IMR-90 (cell line): ENCODE measurements at regions not wholly inside any gene's neighbourhood (a gene's known extent, or its start where the extent isn't known, plus 50 kb on each side); places are given as distances from the start of the nearest gene placed in this dataset.

Experiments
- ATAC-seq: fragments of 200-7000 bp; cut with Tn5 transposase; 2 replicates; pipeline ENCODE4 v1.9.1; 2020; ENCODE audit warnings: low read depth, mild to moderate bottlenecking, moderate library complexity
- BruUV-seq: library from RNA; stranded (reverse); fragments of 400-500 nt; replicated peaks from 2 replicates; lab custom pipeline; 2021; lab: Mats Ljungman, UMichigan
- CTCF ChIA-PET: fragments of 300-600 bp; formaldehyde crosslinking; extraction: SDS; loops from one replicate; lab custom pipeline; 2021; ENCODE audit warnings: antibody characterized with exemption; lab: Yijun Ruan, JAX
- POLR2A ChIA-PET: fragments of 300-600 bp; sonication (Branson Sonifier 250); formaldehyde crosslinking; loops from one replicate; lab custom pipeline; 2022; ENCODE audit warnings: antibody characterized with exemption; ENCODE audit not compliant: unreplicated experiment; lab: Charles Lee
- DNase-seq: peaks from one replicate; pipeline ENCODE4 v3.0.0; 2013
- H2AFZ ChIP-seq: replicated peaks from 2 replicates; pipeline ENCODE3; 2013; ENCODE audit warnings: low read length, mild to moderate bottlenecking; ENCODE audit not compliant: poor library complexity
- H2AK5ac ChIP-seq: 2 replicates; pipeline ENCODE4 v1.6.1; 2013; ENCODE audit warnings: low read depth, low read length, inconsistent platforms
- H2AK9ac ChIP-seq: replicated peaks from 2 replicates; pipeline ENCODE3; 2013; ENCODE audit warnings: mild to moderate bottlenecking, low read depth, low read length, moderate library complexity; ENCODE audit not compliant: poor library complexity
- H2BK120ac ChIP-seq: 2 replicates; pipeline ENCODE4 v1.6.1; 2013; ENCODE audit warnings: low read depth, low read length, inconsistent platforms
- H2BK15ac ChIP-seq: 3 replicates; pipeline ENCODE4 v1.6.1; 2013; ENCODE audit warnings: low read depth, low read length, inconsistent platforms
- H2BK20ac ChIP-seq: 2 replicates; pipeline ENCODE4 v1.6.1; 2013; ENCODE audit warnings: low read depth, mild to moderate bottlenecking, inconsistent platforms, low read length, moderate library complexity
- H2BK5ac ChIP-seq: 2 replicates; pipeline ENCODE4 v1.6.1; 2013; ENCODE audit warnings: mild to moderate bottlenecking, low read depth, low read length, inconsistent platforms; ENCODE audit not compliant: poor library complexity, severe bottlenecking
- H3K14ac ChIP-seq: replicated peaks from 2 replicates; pipeline ENCODE4 v1.6.1; 2013; ENCODE audit warnings: low read depth, low read length, inconsistent platforms
- H3K18ac ChIP-seq: 2 replicates; pipeline ENCODE4 v1.6.1; 2013; ENCODE audit warnings: low read depth, low read length, control low read depth
- H3K23ac ChIP-seq: 2 replicates; pipeline ENCODE4 v1.6.1; 2013; ENCODE audit warnings: low read depth, low read length, inconsistent platforms
- H3K27ac ChIP-seq: 2 replicates; pipeline ENCODE4 v1.5.1; 2013; ENCODE audit warnings: mild to moderate bottlenecking, control low read depth, low read length; ENCODE audit not compliant: insufficient read depth
- H3K27me3 ChIP-seq: 2 replicates; pipeline ENCODE4 v1.6.1; 2013; ENCODE audit warnings: low read length; ENCODE audit not compliant: control insufficient read depth, insufficient read depth
- H3K36me3 ChIP-seq: 2 replicates; pipeline ENCODE4 v1.6.1; 2013; ENCODE audit warnings: low read length, mixed read lengths; ENCODE audit not compliant: control insufficient read depth, insufficient read depth
- H3K4ac ChIP-seq: 2 replicates; pipeline ENCODE4 v1.6.1; 2013; ENCODE audit warnings: low read depth, low read length, inconsistent platforms
- H3K4me1 ChIP-seq: 2 replicates; pipeline ENCODE4 v1.6.1; 2013; ENCODE audit warnings: low read length, mixed read lengths; ENCODE audit not compliant: control insufficient read depth, insufficient read depth
- H3K4me2 ChIP-seq: 2 replicates; pipeline ENCODE4 v1.6.1; 2013; ENCODE audit warnings: low read depth, mild to moderate bottlenecking, control low read depth, low read length, moderate library complexity
- H3K4me3 ChIP-seq: 2 replicates; pipeline ENCODE4 v1.5.1; 2013; ENCODE audit warnings: low read depth, mild to moderate bottlenecking, control low read depth, low read length, moderate library complexity; ENCODE audit not compliant: insufficient read depth
- H3K56ac ChIP-seq: 2 replicates; pipeline ENCODE4 v1.6.1; 2013; ENCODE audit warnings: low read length, inconsistent platforms; ENCODE audit not compliant: insufficient read depth; ENCODE audit errors: extremely low read depth
- H3K79me1 ChIP-seq, 2 experiments: 2 replicates each; pipeline ENCODE4 v1.6.1; 2013; ENCODE audit warnings: low read length in 2 of 2, inconsistent platforms in 1 of 2, low read depth in 1 of 2
- H3K9ac ChIP-seq: 2 replicates; pipeline ENCODE4 v1.6.1; 2013; ENCODE audit warnings: low read depth, low read length, control low read depth
- H3K9me1 ChIP-seq: 2 replicates; pipeline ENCODE4 v1.6.1; 2013; ENCODE audit warnings: low read length, inconsistent platforms; ENCODE audit not compliant: insufficient read depth
- H3K9me3 ChIP-seq: 2 replicates; pipeline ENCODE4 v1.6.1; 2013; ENCODE audit warnings: low read length; ENCODE audit not compliant: control insufficient read depth, insufficient read depth
- H4K20me1 ChIP-seq: 2 replicates; pipeline ENCODE4 v1.6.1; 2013; ENCODE audit warnings: low read length, inconsistent platforms; ENCODE audit not compliant: insufficient read depth
- H4K5ac ChIP-seq: 2 replicates; pipeline ENCODE4 v1.6.1; 2013; ENCODE audit warnings: mild to moderate bottlenecking, low read depth, low read length, control low read depth
- H4K8ac ChIP-seq, 2 experiments: 2 replicates each; pipeline ENCODE4 v1.6.1; 2013; ENCODE audit warnings: low read depth in 2 of 2, low read length in 2 of 2, control low read depth in 1 of 2, inconsistent platforms in 1 of 2
- H4K91ac ChIP-seq: 2 replicates; pipeline ENCODE4 v1.6.1; 2013; ENCODE audit warnings: low read depth, low read length, inconsistent platforms; ENCODE audit not compliant: insufficient read depth
- BHLHE40 ChIP-seq: fragments of 150-350 bp; IDR thresholded peaks from 2 replicates; pipeline ENCODE4 v1.6.1; 2016; ENCODE audit warnings: mild to moderate bottlenecking, low read depth, low read length
- CEBPB ChIP-seq: IDR thresholded peaks from 2 replicates; pipeline ENCODE4 v1.6.1; 2012; ENCODE audit warnings: low read depth, low read length, improper control_type of control experiment
- CHD1 ChIP-seq: IDR thresholded peaks from 2 replicates; pipeline ENCODE4 v1.6.1; 2012; ENCODE audit warnings: low read depth, low read length, improper control_type of control experiment
- FOS ChIP-seq: fragments of 150-350 bp; IDR thresholded peaks from 2 replicates; pipeline ENCODE4 v1.6.1; 2016; ENCODE audit warnings: low read depth, low read length
- MAFK ChIP-seq: IDR thresholded peaks from 2 replicates; pipeline ENCODE4 v1.6.1; 2012; ENCODE audit warnings: low read depth, low read length, improper control_type of control experiment
- MAZ ChIP-seq: IDR thresholded peaks from 2 replicates; pipeline ENCODE4 v1.6.1; 2012; ENCODE audit warnings: low read depth, mild to moderate bottlenecking, low read length, improper control_type of control experiment, moderate library complexity, borderline replicate concordance
- MXI1 ChIP-seq: IDR thresholded peaks from 2 replicates; pipeline ENCODE4 v1.6.1; 2012; ENCODE audit warnings: low read depth, mild to moderate bottlenecking, low read length, moderate library complexity, borderline replicate concordance
- NFE2L2 ChIP-seq: fragments of 150-350 bp; IDR thresholded peaks from 2 replicates; pipeline ENCODE4 v1.6.1; 2016; ENCODE audit warnings: low read depth, mild to moderate bottlenecking, low read length
- POLR2A ChIP-seq: IDR thresholded peaks from 2 replicates; pipeline ENCODE4 v1.6.1; 2012; ENCODE audit warnings: mild to moderate bottlenecking, low read depth, low read length
- RAD21 ChIP-seq: IDR thresholded peaks from 2 replicates; pipeline ENCODE4 v1.6.1; 2012; ENCODE audit warnings: low read length, improper control_type of control experiment
- RCOR1 ChIP-seq: IDR thresholded peaks from 2 replicates; pipeline ENCODE4 v1.6.1; 2012; ENCODE audit warnings: mild to moderate bottlenecking, low read length, improper control_type of control experiment; ENCODE audit not compliant: insufficient replicate concordance
- RFX5 ChIP-seq: IDR thresholded peaks from 2 replicates; pipeline ENCODE4 v1.8.0; 2012; ENCODE audit warnings: low read depth, mild to moderate bottlenecking, low read length, moderate library complexity
- SMC3 ChIP-seq: fragments of 150-350 bp; IDR thresholded peaks from 2 replicates; pipeline ENCODE4 v1.6.1; 2016; ENCODE audit warnings: low read depth, mild to moderate bottlenecking, antibody characterized with exemption, low read length, moderate library complexity
- dilution Hi-C: fragments of 300-500 bp; cut with HindIII; formaldehyde crosslinking; loops from one replicate; pipeline ENCODE4 v1.14.3; 2018; ENCODE audit warnings: low sequenced_read_pairs; ENCODE audit not compliant: unreplicated experiment
- in situ Hi-C: fragments of 300-500 bp; cut with MboI; formaldehyde crosslinking; loops from 3 replicates; pipeline ENCODE4 v1.14.3; 2019; ENCODE audit warnings: low sequenced_read_pairs, inconsistent platforms, mixed read lengths
- intact Hi-C: fragments of 100-400 bp; cut with micrococcal nuclease; formaldehyde crosslinking; loops from 2 replicates; pipeline ENCODE4 v1.10.0; 2022
- TF ChIP-seq, protein P1 (sequence below): fragments of 150-350 bp; IDR thresholded peaks from 2 replicates; pipeline ENCODE4 v1.6.1; 2017; ENCODE audit warnings: mild to moderate bottlenecking, antibody characterized with exemption, low read length, low read depth
- TF ChIP-seq, protein P2 (sequence below): fragments of 150-350 bp; IDR thresholded peaks from 2 replicates; pipeline ENCODE4 v1.6.1; 2016; ENCODE audit warnings: low read depth, mild to moderate bottlenecking, low read length, moderate library complexity, borderline replicate concordance
- TF ChIP-seq, protein P3 (sequence below): conservative IDR thresholded peaks from 2 replicates; pipeline ENCODE4 v1.5.1; 2012; ENCODE audit warnings: mild to moderate bottlenecking, low read depth, low read length, improper control_type of control experiment

DNA sequence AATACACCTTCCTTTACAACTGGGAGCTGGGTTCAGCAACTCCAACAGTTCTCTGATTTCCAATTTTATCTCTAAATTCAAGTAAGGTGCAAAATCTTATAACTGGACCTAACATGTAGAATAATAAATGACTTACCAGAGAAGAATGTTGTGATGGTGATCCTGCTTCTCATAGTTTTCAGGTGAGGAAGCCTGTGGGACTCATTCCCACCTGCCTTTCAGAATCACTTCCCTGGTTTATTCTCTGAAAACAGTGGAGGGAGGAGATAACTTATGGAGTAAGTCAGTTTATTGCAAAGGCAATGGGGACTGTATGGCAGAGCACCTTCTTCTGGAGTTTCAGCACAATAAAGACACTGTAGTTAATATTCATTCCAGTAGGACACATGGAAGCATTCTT is 1188.2 kb upstream of the FAM98A start:
- Histone ChIP-seq H3K79me1 (no peaks in the 10 kb centered on the region), H3K4me3 (no peak overlapping the region), H2AK9ac (no peak overlapping the region), H2AFZ (no peak overlapping the region), H4K20me1 (no peaks in the 10 kb centered on the region), H3K23ac (no peak overlapping the region), H4K5ac (no peak overlapping the region), H3K27me3 (no peaks in the 10 kb centered on the region), H3K36me3 (no peaks in the 10 kb centered on the region), H4K91ac (no peak overlapping the region), H2BK120ac (no peak overlapping the region), H3K4me1 (no peaks in the 10 kb centered on the region), H2AK5ac (no peak overlapping the region), H3K56ac (no peak overlapping the region), H3K18ac (no peak overlapping the region), H2BK20ac (no peak overlapping the region), H3K14ac (no peak overlapping the region), H3K9ac (no peak overlapping the region), H3K9me1 (no peaks in the 10 kb centered on the region), H2BK15ac (no peak overlapping the region), H3K4ac (no peak overlapping the region), H2BK5ac (no peak overlapping the region), H4K8ac (no peak overlapping the region), H3K27ac (no peak overlapping the region), H3K9me3 (no peaks in the 10 kb centered on the region), H3K4me2 (no peak overlapping the region)
- BruUV-seq = no TSS peak
- ChIA-PET CTCF (no interaction called here), POLR2A (no interaction called here)
- dilution Hi-C loops = no loop called here
- ATAC-seq = no peak
- TF ChIP-seq NFE2L2 (no peak), MAFK (no peak), RAD21 (no peak), RFX5 (no peak), POLR2A (no peak), FOS (no peak), MXI1 (no peak), CEBPB (no peak), CHD1 (no peak), MAZ (no peak), RCOR1 (no peak), BHLHE40 (no peak), SMC3 (no peak)
- TF ChIP-seq, protein P1, sequence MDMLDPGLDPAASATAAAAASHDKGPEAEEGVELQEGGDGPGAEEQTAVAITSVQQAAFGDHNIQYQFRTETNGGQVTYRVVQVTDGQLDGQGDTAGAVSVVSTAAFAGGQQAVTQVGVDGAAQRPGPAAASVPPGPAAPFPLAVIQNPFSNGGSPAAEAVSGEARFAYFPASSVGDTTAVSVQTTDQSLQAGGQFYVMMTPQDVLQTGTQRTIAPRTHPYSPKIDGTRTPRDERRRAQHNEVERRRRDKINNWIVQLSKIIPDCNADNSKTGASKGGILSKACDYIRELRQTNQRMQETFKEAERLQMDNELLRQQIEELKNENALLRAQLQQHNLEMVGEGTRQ = no peak
- TF ChIP-seq, protein P2, sequence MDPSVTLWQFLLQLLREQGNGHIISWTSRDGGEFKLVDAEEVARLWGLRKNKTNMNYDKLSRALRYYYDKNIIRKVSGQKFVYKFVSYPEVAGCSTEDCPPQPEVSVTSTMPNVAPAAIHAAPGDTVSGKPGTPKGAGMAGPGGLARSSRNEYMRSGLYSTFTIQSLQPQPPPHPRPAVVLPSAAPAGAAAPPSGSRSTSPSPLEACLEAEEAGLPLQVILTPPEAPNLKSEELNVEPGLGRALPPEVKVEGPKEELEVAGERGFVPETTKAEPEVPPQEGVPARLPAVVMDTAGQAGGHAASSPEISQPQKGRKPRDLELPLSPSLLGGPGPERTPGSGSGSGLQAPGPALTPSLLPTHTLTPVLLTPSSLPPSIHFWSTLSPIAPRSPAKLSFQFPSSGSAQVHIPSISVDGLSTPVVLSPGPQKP = no peak
- TF ChIP-seq, protein P3, sequence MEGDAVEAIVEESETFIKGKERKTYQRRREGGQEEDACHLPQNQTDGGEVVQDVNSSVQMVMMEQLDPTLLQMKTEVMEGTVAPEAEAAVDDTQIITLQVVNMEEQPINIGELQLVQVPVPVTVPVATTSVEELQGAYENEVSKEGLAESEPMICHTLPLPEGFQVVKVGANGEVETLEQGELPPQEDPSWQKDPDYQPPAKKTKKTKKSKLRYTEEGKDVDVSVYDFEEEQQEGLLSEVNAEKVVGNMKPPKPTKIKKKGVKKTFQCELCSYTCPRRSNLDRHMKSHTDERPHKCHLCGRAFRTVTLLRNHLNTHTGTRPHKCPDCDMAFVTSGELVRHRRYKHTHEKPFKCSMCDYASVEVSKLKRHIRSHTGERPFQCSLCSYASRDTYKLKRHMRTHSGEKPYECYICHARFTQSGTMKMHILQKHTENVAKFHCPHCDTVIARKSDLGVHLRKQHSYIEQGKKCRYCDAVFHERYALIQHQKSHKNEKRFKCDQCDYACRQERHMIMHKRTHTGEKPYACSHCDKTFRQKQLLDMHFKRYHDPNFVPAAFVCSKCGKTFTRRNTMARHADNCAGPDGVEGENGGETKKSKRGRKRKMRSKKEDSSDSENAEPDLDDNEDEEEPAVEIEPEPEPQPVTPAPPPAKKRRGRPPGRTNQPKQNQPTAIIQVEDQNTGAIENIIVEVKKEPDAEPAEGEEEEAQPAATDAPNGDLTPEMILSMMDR = no peak
- DNase-seq = no peak
- intact Hi-C loops = no loop called here
- in situ Hi-C loops = no loop called here
